ENCODE measurements at regions not wholly inside any gene's neighbourhood (a gene's known extent, or its start where the extent isn't known, plus 50 kb on each side); places are given as distances from the start of the nearest gene placed in this dataset.

GRCh38 chr17:33868899-33869298, 386.2 kb upstream of the CCL2 start:
- FAIRE-seq (no peak), DNase-seq (ENCODE audit: low read depth, low spot score) (no peak)
- no peak overlapping the region for H3K9ac ChIP-seq (replicated peaks; ENCODE audit: extremely low read depth, insufficient read depth, low read length)
- dilution Hi-C loops (cut with MboI; ENCODE audit: extremely low pct_ligation_motif_present, low sequenced_read_pairs), result no loop called here
- ChIA-PET POLR2A (no interaction called here), CTCF (no interaction called here)
- no peak overlapping the region for H3K4me3 ChIP-seq (replicated peaks in 1 of 3; ENCODE audit: insufficient read depth in 1 of 3, low read depth in 1 of 3, low read length in 3 of 3)
- no peaks in the 10 kb centered on the region for H3K79me2 ChIP-seq (ENCODE audit: control insufficient read depth, insufficient read depth, low read length)
- no peak overlapping the region for H2AFZ ChIP-seq (ENCODE audit: low read depth, low read length)
- TF ChIP-seq POLR2AphosphoS5 (IDR thresholded peaks at IDR 0.05; ENCODE audit: insufficient read depth, low read depth, low read length), result no peak
- no peak for TF ChIP-seq MYC (IDR thresholded peaks at IDR 0.05; ENCODE audit: low read depth, low read length)
- no peak for TF ChIP-seq GATA2 (IDR thresholded peaks at IDR 0.05; ENCODE audit: insufficient read depth, insufficient read length, low read depth, low read length)
- no peak for TF ChIP-seq MAX (IDR thresholded peaks at IDR 0.05; ENCODE audit: insufficient read depth, insufficient read length)
- TF ChIP-seq EZH2 (IDR thresholded peaks at IDR 0.05; ENCODE audit: borderline replicate concordance, low read depth, low read length, severe bottlenecking), result no peak
- no peak for TF ChIP-seq JUN (IDR thresholded peaks at IDR 0.05; ENCODE audit: borderline replicate concordance, insufficient read depth, insufficient read length, low read depth)
- H3K9me1 ChIP-seq (replicated peaks; ENCODE audit: control insufficient read depth, extremely low read depth, insufficient read depth, low read length), result no peaks in the 10 kb centered on the region
- H3K4me2 ChIP-seq (ENCODE audit: insufficient read depth, low read length), result no peak overlapping the region
- no peaks in the 10 kb centered on the region for H3K9me3 ChIP-seq (replicated peaks; ENCODE audit: control insufficient read depth, insufficient read depth, low read length)
- no peak overlapping the region for H3K27ac ChIP-seq (ENCODE audit: insufficient read depth, low read depth, low read length)
- H3K36me3 ChIP-seq (ENCODE audit: control insufficient read depth in 2 of 2, extremely low read depth in 1 of 2, insufficient read depth in 2 of 2, low read length in 2 of 2), result no peaks in the 10 kb centered on the region
- H4K20me1 ChIP-seq (replicated peaks; ENCODE audit: control insufficient read depth, extremely low read depth, insufficient read depth, low read length), result no peaks in the 10 kb centered on the region
- H3K4me1 ChIP-seq (ENCODE audit: control insufficient read depth, extremely low read depth, insufficient read depth, low read length), result no peaks in the 10 kb centered on the region
- BruUV-seq (replicated peaks), result no TSS peak
- no peaks in the 10 kb centered on the region for H3K27me3 ChIP-seq (ENCODE audit: control insufficient read depth in 2 of 2, insufficient read depth in 2 of 2, low read length in 2 of 2)
- intact Hi-C loops (cut with micrococcal nuclease), result no loop called here

GRCh38 chr17:33870936-33871335, 384.1 kb upstream of the CCL2 start:
- CTCF ChIA-PET, result no interaction called here
- Histone ChIP-seq H3K9me1 (replicated peaks; ENCODE audit: control insufficient read depth, extremely low read depth, insufficient read depth, low read length) (no peaks in the 10 kb centered on the region), H3K27me3 (ENCODE audit: control insufficient read depth in 2 of 2, insufficient read depth in 2 of 2, low read length in 2 of 2) (no peaks in the 10 kb centered on the region), H3K36me3 (ENCODE audit: control insufficient read depth in 2 of 2, extremely low read depth in 1 of 2, insufficient read depth in 2 of 2, low read length in 2 of 2) (no peaks in the 10 kb centered on the region), H4K20me1 (replicated peaks; ENCODE audit: control insufficient read depth, extremely low read depth, insufficient read depth, low read length) (no peaks in the 10 kb centered on the region), H2AFZ (ENCODE audit: low read depth, low read length) (no peak overlapping the region), H3K79me2 (ENCODE audit: control insufficient read depth, insufficient read depth, low read length) (no peaks in the 10 kb centered on the region), H3K4me2 (ENCODE audit: insufficient read depth, low read length) (no peak overlapping the region), H3K9ac (replicated peaks; ENCODE audit: extremely low read depth, insufficient read depth, low read length) (no peak overlapping the region), H3K27ac (ENCODE audit: insufficient read depth, low read depth, low read length) (no peak overlapping the region), H3K4me1 (ENCODE audit: control insufficient read depth, extremely low read depth, insufficient read depth, low read length) (no peaks in the 10 kb centered on the region), H3K9me3 (replicated peaks; ENCODE audit: control insufficient read depth, insufficient read depth, low read length) (no peaks in the 10 kb centered on the region), H3K4me3 (replicated peaks in 1 of 3; ENCODE audit: insufficient read depth in 1 of 3, low read depth in 1 of 3, low read length in 3 of 3) (no peak overlapping the region)
- no peak for TF ChIP-seq GATA2 (IDR thresholded peaks at IDR 0.05; ENCODE audit: insufficient read depth, insufficient read length, low read depth, low read length)
- TF ChIP-seq FOS (IDR thresholded peaks at IDR 0.05; ENCODE audit: borderline replicate concordance, insufficient read depth, low read length), result no peak
- no peak for TF ChIP-seq MAX (IDR thresholded peaks at IDR 0.05; ENCODE audit: insufficient read depth, insufficient read length)
- no peak for TF ChIP-seq EZH2 (IDR thresholded peaks at IDR 0.05; ENCODE audit: borderline replicate concordance, low read depth, low read length, severe bottlenecking)
- TF ChIP-seq CTCF (IDR thresholded peaks at IDR 0.05; ENCODE audit: extremely low read depth in 1 of 2, insufficient read depth in 1 of 2, low read depth in 1 of 2, low read length in 2 of 2), result no peak
- TF ChIP-seq POLR2AphosphoS5 (IDR thresholded peaks at IDR 0.05; ENCODE audit: insufficient read depth, low read depth, low read length), result no peak
- TF ChIP-seq POLR2A (IDR thresholded peaks at IDR 0.05; ENCODE audit: low read depth, low read length), result no peak
- no peak for TF ChIP-seq MYC (IDR thresholded peaks at IDR 0.05; ENCODE audit: low read depth, low read length)
- no peak for TF ChIP-seq JUN (IDR thresholded peaks at IDR 0.05; ENCODE audit: borderline replicate concordance, insufficient read depth, insufficient read length, low read depth)
- FAIRE-seq, result no peak
- POLR2A ChIA-PET, result no interaction called here
- dilution Hi-C loops (cut with MboI; ENCODE audit: extremely low pct_ligation_motif_present, low sequenced_read_pairs), result no loop called here
- BruUV-seq (replicated peaks), result no TSS peak
- intact Hi-C loops (cut with micrococcal nuclease), result no loop called here
- DNase-seq (ENCODE audit: low read depth, low spot score), result no peak

Measured in endothelial cell of umbilical vein (primary cell).